ENCODE measurements at regions not wholly inside any gene's neighbourhood (a gene's known extent, or its start where the extent isn't known, plus 50 kb on each side); places are given as distances from the start of the nearest gene placed in this dataset.

GRCh38 chr2:129796225-129796624 lies 183.2 kb upstream of the RAB6C start:
- intact Hi-C loops (cut with micrococcal nuclease; ENCODE audit: unreplicated experiment): no loop called here
- ChIA-PET POLR2A (ENCODE audit: low non-redundant PET) (no interaction called here), CTCF (no interaction called here)
- Histone ChIP-seq H3K4me3 (ENCODE audit: low read depth, low read length, poor library complexity, severe bottlenecking) (no peak overlapping the region), H3K36me3 (ENCODE audit: insufficient read depth, low read length, poor library complexity, severe bottlenecking) (no peaks in the 10 kb centered on the region), H3K9me3 (ENCODE audit: low read depth, low read length, poor library complexity, severe bottlenecking) (no peaks in the 10 kb centered on the region), H3K4me1 (ENCODE audit: insufficient read depth, low read length, poor library complexity, severe bottlenecking) (no peaks in the 10 kb centered on the region), H3K27ac (ENCODE audit: low read depth, low read length, poor library complexity, severe bottlenecking) (no peak overlapping the region), H3K27me3 (replicated peaks; ENCODE audit: insufficient read depth, low read depth, low read length, poor library complexity) (peaks cover 13% of the 10 kb centered on the region)
- no peak for TF ChIP-seq CTCF (conservative IDR thresholded peaks at IDR 0.05; ENCODE audit: low read depth, low read length)
- TF ChIP-seq EZH2 (IDR thresholded peaks at IDR 0.05; ENCODE audit: borderline replicate concordance, low read depth, low read length, poor library complexity, severe bottlenecking): no peak
- no TSS peak for BruUV-seq (replicated peaks)
- no peak for DNase-seq (ENCODE audit: low spot score)

- ChIA-PET CTCF (no interaction called here), POLR2A (ENCODE audit: low non-redundant PET) (no interaction called here)
- H3K9me3 ChIP-seq (ENCODE audit: low read depth, low read length, poor library complexity, severe bottlenecking): no peaks in the 10 kb centered on the region
- no peak overlapping the region for H3K4me3 ChIP-seq (ENCODE audit: low read depth, low read length, poor library complexity, severe bottlenecking)
- H3K36me3 ChIP-seq (ENCODE audit: insufficient read depth, low read length, poor library complexity, severe bottlenecking): no peaks in the 10 kb centered on the region
- H3K27me3 ChIP-seq (replicated peaks; ENCODE audit: insufficient read depth, low read depth, low read length, poor library complexity): peaks cover 20% of the 10 kb centered on the region
- BruUV-seq (replicated peaks): no TSS peak
- no peak overlapping the region for H3K27ac ChIP-seq (ENCODE audit: low read depth, low read length, poor library complexity, severe bottlenecking)
- intact Hi-C loops (cut with micrococcal nuclease; ENCODE audit: unreplicated experiment): no loop called here
- TF ChIP-seq EZH2 (IDR thresholded peaks at IDR 0.05; ENCODE audit: borderline replicate concordance, low read depth, low read length, poor library complexity, severe bottlenecking) (no peak), CTCF (conservative IDR thresholded peaks at IDR 0.05; ENCODE audit: low read depth, low read length) (no peak)
- H3K4me1 ChIP-seq (ENCODE audit: insufficient read depth, low read length, poor library complexity, severe bottlenecking): no peaks in the 10 kb centered on the region
- DNase-seq (ENCODE audit: low spot score): no peak
Measured at GRCh38 chr2:129796801-129797488, 182.5 kb upstream of the RAB6C start.

GRCh38 chr2:129797489-129798300 lies 181.8 kb upstream of the RAB6C start:
- no TSS peak for BruUV-seq (replicated peaks)
- H3K9me3 ChIP-seq (ENCODE audit: low read depth, low read length, poor library complexity, severe bottlenecking): no peaks in the 10 kb centered on the region
- H3K27me3 ChIP-seq (replicated peaks; ENCODE audit: insufficient read depth, low read depth, low read length, poor library complexity): peaks cover 21% of the 10 kb centered on the region
- CTCF ChIA-PET: no interaction called here
- no peak overlapping the region for H3K27ac ChIP-seq (ENCODE audit: low read depth, low read length, poor library complexity, severe bottlenecking)
- no peaks in the 10 kb centered on the region for H3K36me3 ChIP-seq (ENCODE audit: insufficient read depth, low read length, poor library complexity, severe bottlenecking)
- intact Hi-C loops (cut with micrococcal nuclease; ENCODE audit: unreplicated experiment): no loop called here
- H3K4me3 ChIP-seq (ENCODE audit: low read depth, low read length, poor library complexity, severe bottlenecking): no peak overlapping the region
- TF ChIP-seq EZH2 (IDR thresholded peaks at IDR 0.05; ENCODE audit: borderline replicate concordance, low read depth, low read length, poor library complexity, severe bottlenecking) (no peak), CTCF (conservative IDR thresholded peaks at IDR 0.05; ENCODE audit: low read depth, low read length) (no peak)
- peaks cover 6% of the 10 kb centered on the region for H3K4me1 ChIP-seq (ENCODE audit: insufficient read depth, low read length, poor library complexity, severe bottlenecking)
- POLR2A ChIA-PET (ENCODE audit: low non-redundant PET): no interaction called here
- DNase-seq (ENCODE audit: low spot score): no peak

All from A673 (cell line).